Parathyroid adenoma (tissue), 2 donors: ENCODE measurements at regions not wholly inside any gene's neighbourhood (a gene's known extent, or its start where the extent isn't known, plus 50 kb on each side); places are given as distances from the start of the nearest gene placed in this dataset.

Experiments
- H2AFZ ChIP-seq: fragments of 300-600 bp; sonication (generic); one replicate; pipeline ENCODE4 v1.7.0; 2017; ENCODE audit warnings: antibody characterized with exemption, mild to moderate bottlenecking
- H3K27ac ChIP-seq: fragments of 300-600 bp; sonication (generic); one replicate; pipeline ENCODE4 v1.7.0; 2017
- H3K27me3 ChIP-seq: fragments of 300-600 bp; sonication (generic); one replicate; pipeline ENCODE4 v1.7.0; 2017; ENCODE audit warnings: low read length; ENCODE audit not compliant: control insufficient read depth, insufficient read depth
- H3K36me3 ChIP-seq: fragments of 300-600 bp; sonication (generic); one replicate; pipeline ENCODE4 v1.7.0; 2017; ENCODE audit warnings: low read length; ENCODE audit not compliant: control insufficient read depth, insufficient read depth
- H3K4me1 ChIP-seq: fragments of 300-600 bp; sonication (generic); one replicate; pipeline ENCODE4 v1.7.0; 2017; ENCODE audit warnings: control low read depth
- H3K4me2 ChIP-seq: fragments of 300-600 bp; sonication (generic); one replicate; pipeline ENCODE4 v1.7.0; 2017; ENCODE audit warnings: low read length
- H3K4me3 ChIP-seq: fragments of 300-600 bp; sonication (generic); one replicate; pipeline ENCODE4 v1.7.0; 2017; ENCODE audit warnings: low read depth, low read length
- H3K79me2 ChIP-seq: fragments of 300-600 bp; sonication (generic); one replicate; pipeline ENCODE4 v1.7.0; 2017; ENCODE audit warnings: control low read depth
- H3K9ac ChIP-seq: fragments of 300-600 bp; sonication (generic); one replicate; pipeline ENCODE4 v1.7.0; 2017; ENCODE audit warnings: mild to moderate bottlenecking
- H3K9me3 ChIP-seq: fragments of 300-600 bp; sonication (generic); one replicate; pipeline ENCODE4 v1.7.0; 2017; ENCODE audit warnings: low read length; ENCODE audit not compliant: control insufficient read depth
- CTCF ChIP-seq: fragments of 300-600 bp; sonication (generic); IDR thresholded peaks from one replicate; pipeline ENCODE4 v1.7.0; 2017; ENCODE audit warnings: antibody characterized with exemption, mild to moderate bottlenecking
- donor health status: primary hyperparathyroidism.

- H3K27ac ChIP-seq: no peak overlapping the region
- H3K27me3 ChIP-seq: no peaks in the 10 kb centered on the region
- H3K4me2 ChIP-seq: no peak overlapping the region
- no peaks in the 10 kb centered on the region for H3K9me3 ChIP-seq
- H3K79me2 ChIP-seq: no peaks in the 10 kb centered on the region
- no peak overlapping the region for H3K4me3 ChIP-seq
- no peaks in the 10 kb centered on the region for H3K4me1 ChIP-seq
- no peak overlapping the region for H2AFZ ChIP-seq
- no peaks in the 10 kb centered on the region for H3K36me3 ChIP-seq
- TF ChIP-seq CTCF: no peak
- H3K9ac ChIP-seq: no peak overlapping the region
Observed at GRCh38 chr9:92170848-92171247, 55.6 kb upstream of the SPTLC1 start.

GRCh38 chr9:92165484-92165883 is 50.3 kb upstream of the SPTLC1 start:
- H2AFZ ChIP-seq: no peak overlapping the region
- no peaks in the 10 kb centered on the region for H3K4me1 ChIP-seq
- TF ChIP-seq CTCF: no peak
- H3K4me2 ChIP-seq: no peak overlapping the region
- no peak overlapping the region for H3K4me3 ChIP-seq
- H3K9ac ChIP-seq: no peak overlapping the region
- H3K27me3 ChIP-seq: no peaks in the 10 kb centered on the region
- no peak overlapping the region for H3K27ac ChIP-seq
- no peaks in the 10 kb centered on the region for H3K36me3 ChIP-seq
- no peaks in the 10 kb centered on the region for H3K9me3 ChIP-seq
- no peaks in the 10 kb centered on the region for H3K79me2 ChIP-seq
